Stimulated activated CD4-positive, alpha-beta T cell treated with anti-CD3 and anti-CD28 coated beads, Interleukin-1b, Interleukin-23, amount 100 ng/mL, for 48 hours (primary cell): ENCODE measurements at regions not wholly inside any gene's neighbourhood (a gene's known extent, or its start where the extent isn't known, plus 50 kb on each side); places are given as distances from the start of the nearest gene placed in this dataset.

Experiments
- DNase-seq: peaks from one replicate; pipeline ENCODE4 v3.0.0-alpha.2; 2020

DNA sequence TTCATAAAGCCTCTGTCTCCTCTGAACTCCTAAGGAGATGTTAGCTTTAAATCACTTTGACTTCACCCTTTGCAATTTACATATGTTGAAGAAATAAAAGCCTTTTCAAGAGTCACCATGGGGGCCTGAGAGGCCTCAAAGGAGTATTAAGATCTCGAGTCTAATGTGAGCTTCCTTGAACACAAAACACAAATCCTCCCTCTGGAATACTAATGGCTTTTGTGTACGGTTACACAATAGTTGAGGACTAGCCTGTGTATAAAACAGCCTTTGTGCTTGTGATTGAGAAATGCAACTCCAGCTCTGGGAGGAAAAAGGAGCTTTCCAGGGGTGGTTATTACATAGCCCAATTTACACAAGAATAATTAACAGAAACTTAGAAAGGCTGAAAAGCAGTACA is 1140.2 kb downstream of the CDH11 start:
- no peak for DNase-seq

DNA sequence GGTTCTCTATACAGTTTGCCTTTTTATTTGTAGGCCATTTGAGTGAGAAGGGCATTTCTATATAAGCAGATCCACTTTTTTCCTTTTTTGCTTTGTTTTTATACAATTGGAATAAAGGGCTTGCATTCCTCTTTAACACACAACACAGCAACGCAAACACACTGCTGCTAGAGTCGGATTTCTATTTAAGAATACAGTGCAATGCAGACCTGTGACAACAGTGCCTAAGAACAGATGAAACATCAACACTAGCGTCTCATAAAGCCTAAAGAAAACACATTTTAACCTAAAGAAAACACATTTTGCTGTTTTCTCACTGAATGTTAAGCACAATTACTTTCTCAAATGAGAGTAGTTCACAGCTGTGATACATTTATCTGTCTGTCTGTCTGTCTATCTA is 1141.1 kb downstream of the CDH11 start:
- DNase-seq, result no peak

DNA sequence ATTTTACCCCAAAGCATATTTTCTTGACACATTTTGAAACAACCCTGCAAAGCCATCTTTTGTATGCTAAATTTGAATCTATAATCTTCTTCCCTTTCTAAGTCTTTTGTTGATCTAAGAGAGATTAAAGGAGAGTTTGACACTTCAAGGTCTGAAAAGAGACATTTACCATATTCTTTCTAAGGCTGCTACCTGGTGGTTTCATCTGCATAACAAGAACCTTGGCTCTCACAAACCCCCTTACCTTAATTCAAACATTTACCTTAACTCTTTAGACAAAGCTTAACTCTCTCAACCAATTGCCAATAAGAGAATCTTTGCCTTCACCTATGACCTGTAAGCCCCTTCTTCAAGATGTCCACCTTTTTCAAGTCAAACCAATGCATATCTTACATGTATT is 1143.6 kb downstream of the CDH11 start:
- no peak for DNase-seq

DNA sequence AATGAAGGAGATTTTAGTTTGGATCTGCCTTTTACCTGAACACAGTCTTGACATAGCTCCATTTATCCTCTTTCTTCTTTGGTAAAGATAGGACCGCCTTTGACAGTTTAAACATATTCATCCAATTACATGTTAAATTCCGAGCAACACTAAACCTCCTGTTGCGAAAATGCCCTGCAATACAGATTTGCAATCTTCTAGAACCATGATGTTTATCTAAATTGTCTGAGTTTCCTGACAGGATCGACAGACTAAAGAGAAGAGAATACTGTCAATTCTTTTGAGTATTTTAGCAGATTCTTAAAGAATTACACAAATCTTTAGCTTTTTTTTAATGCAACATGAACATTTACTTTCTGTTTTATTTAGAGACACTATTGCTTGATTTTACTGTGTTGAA is 1145.5 kb downstream of the CDH11 start:
- no peak for DNase-seq

DNA sequence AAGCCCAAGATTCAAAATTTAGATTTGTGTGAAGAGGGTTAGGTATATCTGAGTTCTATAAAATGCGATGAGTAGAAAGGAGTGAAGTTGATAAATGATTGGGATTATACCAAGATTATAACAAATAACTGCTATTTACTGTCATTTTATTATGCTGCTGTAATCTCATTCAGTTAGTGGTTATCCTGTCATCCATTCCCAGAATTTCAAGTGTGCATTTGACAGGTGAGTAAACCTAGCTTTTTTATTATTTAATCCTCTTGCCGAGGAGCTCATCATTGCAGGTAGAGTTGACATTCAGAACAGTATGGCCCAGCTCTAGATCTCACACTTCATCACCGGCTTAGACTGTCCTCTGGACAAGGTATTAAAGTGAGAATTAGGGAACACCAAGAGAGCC is 1146.2 kb downstream of the CDH11 start:
- DNase-seq, result no peak

DNA sequence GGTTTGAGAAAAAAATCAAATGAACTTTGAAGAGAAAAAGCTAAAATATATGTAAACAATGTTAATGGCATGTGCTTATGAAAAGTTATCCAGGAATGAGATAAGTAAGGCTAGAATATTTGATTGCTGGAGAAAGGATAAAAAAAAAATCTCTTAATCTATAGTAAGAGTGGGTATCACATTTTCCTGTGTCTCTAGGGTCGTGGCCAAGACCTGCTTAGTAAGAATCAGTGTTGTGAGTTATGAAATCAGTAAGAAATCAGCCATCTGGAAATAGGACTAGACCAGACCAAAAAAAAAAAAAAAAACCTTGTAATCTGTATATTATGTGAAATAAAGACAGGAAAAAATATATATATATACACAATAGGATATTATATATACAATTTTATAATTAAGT is 1153.9 kb downstream of the CDH11 start:
- DNase-seq, result no peak

DNA sequence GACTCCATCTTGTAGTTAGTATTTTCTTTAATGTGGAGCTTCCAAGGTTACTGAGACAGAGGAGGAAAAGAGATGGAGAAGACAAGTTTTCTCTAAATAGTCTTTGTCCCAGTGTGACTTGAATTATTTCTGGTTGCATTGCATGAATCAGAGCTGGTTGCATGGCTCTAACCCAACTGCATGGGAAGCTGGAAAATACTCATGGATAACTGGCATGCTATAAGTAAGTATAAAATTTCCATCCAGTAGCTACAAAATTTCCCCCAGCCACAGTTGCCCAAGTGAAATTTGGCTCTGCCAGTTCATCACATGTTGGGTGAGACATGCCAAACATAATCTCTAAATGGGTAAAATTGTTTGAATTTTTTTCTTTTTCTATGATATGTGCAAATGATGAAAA is 1161.5 kb downstream of the CDH11 start:
- DNase-seq, result no peak

DNA sequence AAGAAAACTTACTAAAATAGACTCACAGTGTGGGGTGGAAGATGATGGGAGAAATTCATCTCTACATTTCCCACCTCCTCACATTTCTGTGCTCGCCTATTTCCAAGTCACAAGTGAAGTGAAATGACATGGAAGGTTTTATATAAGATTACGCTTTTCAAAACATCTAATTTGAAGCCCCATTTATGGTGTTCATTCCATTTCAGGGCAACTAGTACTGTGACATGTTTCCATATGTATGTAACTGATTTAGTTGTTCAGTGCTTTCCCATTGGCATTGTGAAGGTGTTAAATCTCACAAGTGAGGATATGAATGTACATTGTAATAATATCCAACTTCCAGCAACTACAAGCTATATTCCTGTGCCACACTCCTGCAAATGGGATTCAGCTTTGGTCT is 1174.8 kb downstream of the CDH11 start:
- no peak for DNase-seq

DNA sequence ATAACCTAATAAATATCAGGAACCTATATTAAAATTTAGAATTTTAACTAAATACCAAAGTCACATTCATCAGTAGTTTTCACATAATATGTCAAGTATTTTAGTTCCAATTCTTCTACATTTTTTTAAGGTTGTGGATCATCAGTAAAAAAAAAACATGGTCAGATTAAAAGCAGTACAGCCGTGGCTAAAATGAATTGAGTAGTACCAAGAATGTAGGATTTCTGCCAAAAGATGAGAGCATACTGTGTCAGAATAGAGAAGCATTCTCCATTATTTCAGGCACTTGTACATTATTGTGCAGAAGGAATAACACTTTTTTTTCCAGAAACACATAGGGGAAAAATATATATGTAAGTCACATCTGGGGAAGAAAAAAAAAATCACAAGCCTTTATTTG is 1176.1 kb downstream of the CDH11 start:
- no peak for DNase-seq

DNA sequence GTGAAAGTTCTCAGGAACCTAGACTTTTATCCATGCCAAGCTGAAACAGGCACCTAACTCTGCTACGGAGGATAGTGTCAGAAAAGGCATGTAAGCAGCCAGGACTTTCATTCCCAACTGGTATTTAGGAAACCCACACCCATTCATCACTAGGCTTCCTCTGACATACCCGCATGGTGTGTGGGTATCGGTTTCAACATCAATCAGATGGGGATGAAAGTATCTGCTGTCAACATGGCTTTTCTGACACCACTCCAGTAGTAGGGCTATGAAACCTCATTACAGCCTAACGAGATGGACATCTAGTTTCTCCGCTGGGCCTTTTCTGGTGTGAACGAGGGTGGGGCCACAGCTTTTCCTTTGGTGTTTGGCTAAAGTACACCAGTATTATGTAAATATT is 1178.3 kb downstream of the CDH11 start:
- DNase-seq, result no peak

DNA sequence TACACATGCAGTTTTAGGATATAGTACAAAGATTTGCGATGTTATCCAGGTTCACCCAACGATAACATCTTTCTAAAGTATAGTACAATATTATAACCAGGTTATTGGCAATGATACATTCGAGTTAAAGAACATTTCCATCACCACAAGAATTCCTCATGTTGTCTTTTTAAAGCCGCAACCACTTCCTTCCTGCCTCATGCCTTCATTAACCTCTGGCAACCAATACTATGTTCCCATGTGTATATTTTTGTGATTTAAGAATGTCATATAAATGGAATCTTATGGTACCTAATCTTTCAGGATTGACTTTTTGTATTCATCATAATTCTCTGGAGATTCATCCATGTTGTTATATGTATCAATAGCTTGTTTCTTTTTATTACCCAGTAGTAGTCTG is 1183.2 kb downstream of the CDH11 start:
- DNase-seq, result no peak

DNA sequence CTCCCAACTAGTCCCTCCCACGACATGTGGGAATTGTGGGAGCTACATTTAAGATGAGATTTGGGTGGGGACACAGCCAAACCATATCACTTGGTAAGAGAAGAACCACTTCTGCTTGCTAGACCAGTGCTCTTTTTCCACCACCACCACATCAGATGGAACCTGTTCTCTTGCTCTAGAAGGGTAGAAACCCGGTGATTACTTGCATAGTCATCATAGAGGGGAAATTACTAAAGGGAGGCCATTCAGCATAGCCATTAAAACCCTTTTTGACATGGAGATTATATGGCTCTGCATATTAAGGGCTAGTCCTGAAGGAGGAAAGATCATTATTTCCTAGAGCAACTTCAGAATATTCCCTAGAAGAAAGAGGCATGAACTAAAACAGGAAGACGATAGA is 1188.0 kb downstream of the CDH11 start:
- no peak for DNase-seq

DNA sequence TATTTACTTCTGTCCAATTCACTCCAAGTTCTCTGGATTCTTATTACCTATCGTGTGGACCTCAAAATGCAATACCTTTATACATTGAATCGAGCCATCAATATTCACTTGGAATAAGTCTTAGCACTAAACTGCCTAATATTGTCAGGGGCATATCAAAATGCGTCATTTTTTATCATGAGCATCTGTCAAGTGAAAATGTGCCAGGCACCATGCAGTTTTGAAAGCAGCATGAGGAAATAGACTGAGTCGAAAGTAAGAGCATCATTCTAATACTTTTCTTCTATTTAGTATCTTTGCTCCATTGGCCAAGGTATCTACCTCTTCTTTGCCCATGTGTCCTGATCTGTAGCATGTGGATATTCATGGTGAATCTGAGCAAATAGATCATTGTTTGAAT is 1193.4 kb downstream of the CDH11 start:
- DNase-seq, result no peak

DNA sequence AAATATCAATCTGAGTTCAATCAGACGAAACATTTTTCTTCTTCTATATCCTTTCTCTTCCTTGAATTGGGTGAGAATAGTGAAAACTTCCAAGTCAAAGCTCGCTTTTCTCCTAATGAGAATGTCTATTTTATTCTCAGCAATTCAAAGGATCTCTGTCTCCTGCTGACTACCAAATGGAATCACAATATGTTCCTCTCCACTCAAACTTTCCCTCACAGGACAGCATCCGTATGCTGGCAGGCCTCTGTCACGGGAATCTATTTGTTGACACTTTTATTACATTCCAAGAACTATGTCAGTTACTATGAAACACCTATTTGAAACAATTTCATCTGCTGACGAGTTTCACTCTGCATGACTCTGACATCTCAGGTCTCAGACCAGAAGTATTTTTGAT is 1196.6 kb downstream of the CDH11 start:
- DNase-seq, result no peak

DNA sequence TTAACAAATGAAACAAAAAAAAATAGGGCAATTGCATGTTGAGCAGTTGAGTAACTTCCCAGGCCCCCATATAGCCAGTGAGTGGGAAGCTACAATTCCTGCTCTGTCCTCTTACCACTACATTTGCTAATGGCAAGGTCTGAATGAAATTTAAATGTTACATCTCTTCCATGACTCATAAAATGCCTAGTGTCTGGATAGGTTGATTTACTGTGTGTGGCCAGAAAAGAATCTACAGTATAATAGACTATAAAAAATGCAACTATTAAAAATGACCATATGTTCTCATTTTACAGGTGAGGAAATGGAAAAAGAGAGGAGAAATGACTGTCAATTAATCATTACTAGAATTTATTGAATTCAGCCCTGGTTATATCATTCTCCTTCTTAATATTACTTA is 1199.3 kb downstream of the CDH11 start:
- DNase-seq, result no peak

DNA sequence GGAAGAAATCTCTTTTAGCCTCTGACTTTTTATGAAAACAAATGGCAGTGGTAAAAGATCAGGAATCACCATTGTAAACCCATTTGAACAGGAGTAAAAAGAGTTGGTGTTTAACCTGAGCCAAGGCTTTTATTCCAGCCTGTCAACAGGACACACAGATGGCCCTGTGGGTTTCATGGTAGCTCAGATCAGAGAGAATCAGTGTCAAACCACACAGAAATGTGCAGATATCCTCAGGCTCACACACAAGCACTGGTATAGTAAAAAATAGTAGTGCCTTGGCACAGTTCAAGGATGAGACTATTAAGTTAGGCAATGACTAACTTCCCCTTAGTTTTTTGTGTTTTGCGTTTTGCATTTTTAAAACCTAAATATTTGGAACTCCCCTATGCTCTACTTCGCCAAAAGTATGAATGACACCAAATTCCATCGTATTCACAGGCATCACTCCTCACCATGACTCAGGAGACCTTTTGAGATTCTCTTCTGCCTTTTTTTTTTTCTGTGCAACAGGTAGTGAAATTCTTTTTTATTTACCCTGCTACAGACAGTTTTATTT is 1200.0 kb downstream of the CDH11 start:
- DNase-seq, result no peak

DNA sequence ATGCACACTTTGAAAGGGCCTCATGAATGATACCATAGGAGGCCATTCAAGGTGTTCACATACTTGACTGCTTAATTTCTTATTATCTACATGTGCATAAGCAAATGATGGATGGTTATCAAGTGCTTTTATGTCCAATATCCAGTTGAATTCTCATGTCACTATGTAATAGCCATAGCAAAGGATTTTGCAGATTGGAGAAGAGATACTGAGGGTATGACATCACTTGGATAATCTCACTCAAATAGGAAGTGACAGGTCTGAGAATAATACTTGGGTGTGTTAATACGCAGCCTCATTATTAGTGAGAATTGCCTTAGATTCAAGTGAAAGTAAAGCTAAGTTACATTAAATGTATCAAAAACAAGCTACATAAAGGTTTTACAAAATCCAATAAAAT is 1208.6 kb downstream of the CDH11 start:
- DNase-seq, result no peak

DNA sequence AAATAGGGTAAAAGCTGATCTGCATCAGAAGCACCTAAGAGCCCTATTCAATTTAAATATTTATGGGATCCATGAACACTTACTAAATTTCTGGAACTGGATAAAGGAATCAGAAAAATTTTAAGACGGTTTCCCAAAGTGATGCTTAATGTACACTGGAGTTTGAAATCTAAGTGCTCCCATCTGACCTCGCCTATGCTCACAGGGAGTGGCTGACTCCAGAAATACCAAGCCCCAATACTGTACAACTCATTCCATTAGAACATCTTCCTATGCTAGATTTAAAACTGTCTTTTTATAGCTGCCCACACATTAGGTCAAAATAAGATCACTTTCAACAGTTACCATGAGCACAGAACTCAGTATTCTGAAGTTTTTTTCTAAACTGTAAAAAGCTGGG is 1214.6 kb downstream of the CDH11 start:
- no peak for DNase-seq

DNA sequence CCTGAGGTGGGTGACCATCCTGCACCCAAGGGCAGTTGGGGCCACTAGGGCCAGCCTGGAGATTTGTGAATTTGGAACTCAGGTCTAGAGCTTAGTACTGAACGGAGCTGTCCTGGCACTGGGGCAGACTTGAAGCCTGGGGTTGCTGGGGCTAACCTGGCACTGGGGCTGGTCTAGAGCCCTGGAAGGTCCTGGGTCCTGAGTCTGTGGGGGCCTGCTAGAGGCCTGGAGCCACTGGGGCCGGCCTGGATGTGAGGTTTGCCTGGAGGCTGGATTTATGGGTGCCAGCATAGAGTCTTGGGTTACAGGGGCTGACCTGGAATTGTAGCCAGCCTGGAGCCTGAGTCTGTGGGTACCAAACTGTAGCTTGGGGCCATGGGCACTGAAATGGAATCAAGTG is 1216.9 kb downstream of the CDH11 start:
- no peak for DNase-seq

DNA sequence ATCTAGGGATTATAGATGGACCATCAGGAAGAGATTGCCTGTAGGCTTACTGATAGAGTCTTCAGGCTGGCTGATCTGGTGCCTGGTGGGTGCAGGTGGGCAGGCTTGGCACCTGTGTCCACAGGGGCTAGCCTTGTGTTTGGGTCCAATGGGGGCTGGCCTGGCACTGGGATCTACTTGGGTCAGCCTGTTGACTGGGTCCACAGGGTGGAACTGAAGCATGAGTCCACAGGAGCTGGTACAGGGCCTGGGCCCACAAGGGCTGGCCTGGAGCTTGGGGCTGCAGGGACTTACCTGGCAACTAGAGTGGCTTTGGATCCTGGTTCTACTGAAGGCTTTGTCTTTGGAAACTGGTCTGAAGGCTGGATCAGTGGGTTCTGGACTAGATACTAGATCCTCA is 1217.7 kb downstream of the CDH11 start:
- no peak for DNase-seq

DNA sequence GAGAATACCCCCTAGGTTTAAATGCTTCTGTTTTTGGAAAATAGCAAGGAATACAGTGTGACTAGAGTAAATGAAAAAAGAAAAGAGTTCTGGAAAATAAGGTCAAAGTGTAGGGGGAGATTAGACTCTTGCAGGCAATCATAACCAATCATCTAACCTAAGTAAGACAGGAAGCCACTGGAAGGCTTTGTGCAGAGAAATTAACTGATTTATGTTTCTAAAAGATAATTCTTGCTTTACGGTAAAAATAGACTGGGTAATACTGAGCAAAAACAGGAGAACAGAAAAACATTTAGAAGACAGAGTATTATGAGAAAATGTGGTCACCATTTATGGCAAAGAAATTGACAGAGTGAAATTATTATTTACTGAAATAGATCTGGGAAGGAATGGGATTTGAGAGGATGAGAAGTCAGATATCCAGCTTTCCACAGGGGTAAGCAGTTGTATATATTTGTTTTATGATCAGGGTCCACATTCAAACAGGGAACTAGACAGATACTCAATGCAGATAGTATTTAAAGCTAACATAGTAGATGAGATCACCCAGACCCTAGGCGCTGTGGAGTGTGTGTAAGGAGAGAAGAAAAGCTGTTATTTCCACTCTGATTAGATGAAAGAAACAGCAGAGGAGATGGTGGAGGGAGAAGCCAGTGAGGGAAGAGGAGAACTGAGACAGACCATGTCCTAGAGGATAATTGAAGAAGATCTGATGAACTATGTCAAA is 1225.3 kb downstream of the CDH11 start:
- no peak for DNase-seq

DNA sequence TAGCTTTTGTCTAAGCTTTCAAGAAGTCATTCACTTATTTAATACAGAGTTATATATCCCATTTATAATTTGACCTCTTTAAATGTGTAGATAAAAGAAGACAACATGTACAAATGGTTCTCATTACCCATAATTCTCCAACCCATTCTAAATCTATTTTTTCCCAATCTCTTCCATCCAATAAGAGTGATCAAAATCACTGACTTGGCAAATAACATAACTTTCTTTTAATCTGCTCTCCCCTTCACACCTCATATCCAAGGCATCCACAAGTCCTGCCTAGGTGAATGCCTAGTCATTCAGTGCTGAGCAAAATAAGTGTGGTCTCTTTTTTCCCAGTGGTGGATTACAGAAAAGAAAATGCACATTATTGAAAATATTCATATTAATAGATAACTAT is 1231.1 kb downstream of the CDH11 start:
- DNase-seq, result no peak

DNA sequence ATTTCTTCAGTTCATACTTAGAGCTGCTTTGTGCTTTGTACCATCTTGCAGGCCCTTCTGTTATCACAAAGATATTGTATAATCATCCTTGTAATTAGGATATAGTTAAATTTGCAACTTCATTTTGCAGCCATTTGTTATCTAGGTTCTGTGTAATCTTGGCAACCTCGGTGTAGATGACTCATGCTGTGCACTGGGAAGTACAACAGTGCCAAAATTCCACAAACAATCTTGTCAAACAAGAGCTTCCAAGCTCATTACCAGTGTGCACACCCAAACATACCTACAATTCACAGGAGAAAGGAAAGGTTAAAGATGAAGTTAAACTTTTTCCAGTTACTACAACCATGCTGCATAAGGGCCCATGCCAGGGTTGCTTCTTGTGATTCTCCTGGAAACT is 1231.8 kb downstream of the CDH11 start:
- DNase-seq, result no peak

DNA sequence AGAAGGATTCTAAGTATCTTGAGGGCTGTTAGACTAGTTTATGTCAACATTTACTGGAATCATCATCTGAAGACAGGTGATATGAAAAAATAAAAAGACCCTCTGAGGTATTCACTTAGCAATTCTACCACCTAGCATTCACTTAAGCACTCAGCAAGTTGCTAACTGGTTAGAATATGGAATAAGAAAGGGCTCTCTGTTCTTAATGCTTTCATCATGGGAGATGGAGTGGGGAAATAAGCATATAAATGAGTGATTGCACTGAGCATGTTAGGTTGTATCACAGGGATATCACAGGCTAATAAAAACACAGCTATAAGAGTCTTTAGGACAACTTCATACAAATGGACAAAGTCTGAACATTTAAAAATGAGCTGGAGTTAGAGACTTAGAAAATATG is 1238.8 kb downstream of the CDH11 start:
- no peak for DNase-seq

DNA sequence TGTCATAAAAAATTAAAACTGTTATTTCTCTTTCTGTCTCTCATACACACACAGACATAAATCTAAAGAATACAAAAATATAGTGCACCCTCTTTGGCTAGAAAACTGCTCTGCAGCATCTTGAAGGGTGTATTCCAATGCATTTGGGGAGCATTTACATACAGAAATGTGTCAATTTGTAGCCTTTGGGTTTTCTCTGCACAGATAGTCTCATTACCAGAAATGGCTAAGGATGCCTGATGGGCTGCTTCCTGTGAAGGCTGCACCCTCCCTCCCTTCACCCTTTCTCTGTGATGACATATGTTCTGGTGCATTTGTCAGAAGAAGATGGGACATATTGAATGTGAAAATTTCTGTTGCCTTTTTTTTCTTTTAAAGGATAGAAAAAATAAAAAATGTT is 1239.3 kb downstream of the CDH11 start:
- no peak for DNase-seq
